DND-41 (cell line): ENCODE measurements at regions not wholly inside any gene's neighbourhood (a gene's known extent, or its start where the extent isn't known, plus 50 kb on each side); places are given as distances from the start of the nearest gene placed in this dataset.

Experiments used
- CTCF ChIP-seq: IDR thresholded peaks from 2 replicates; pipeline ENCODE4 v1.5.1; 2012; ENCODE audit warnings: borderline replicate concordance, low read length, moderate library complexity, mild to moderate bottlenecking; ENCODE audit not compliant: poor library complexity, severe bottlenecking; ENCODE audit errors: extremely low read depth
- EZH2 ChIP-seq: IDR thresholded peaks from 3 replicates; pipeline ENCODE4 v1.6.1; 2012; ENCODE audit warnings: borderline replicate concordance, low read depth, mild to moderate bottlenecking, moderate library complexity, low read length, inconsistent platforms; ENCODE audit not compliant: severe bottlenecking

GRCh38 chr5:116779846-116780245 lies 205.2 kb upstream of the SEMA6A start:
- TF ChIP-seq CTCF (no peak), EZH2 (no peak)
